H1 (cell line): ENCODE measurements at regions not wholly inside any gene's neighbourhood (a gene's known extent, or its start where the extent isn't known, plus 50 kb on each side); places are given as distances from the start of the nearest gene placed in this dataset.

Experiments used
- CTCF ChIA-PET: fragments of 300-600 bp; sonication (Branson Sonifier 250); formaldehyde crosslinking; loops from one replicate; lab custom pipeline; 2021; ENCODE audit not compliant: partially characterized antibody; lab: Charles Lee
- POLR2A ChIA-PET: fragments of 300-600 bp; sonication (Branson Sonifier 250); formaldehyde crosslinking; loops from one replicate; lab custom pipeline; 2021; ENCODE audit warnings: inconsistent platforms; ENCODE audit not compliant: partially characterized antibody; lab: Charles Lee
- DNase-seq, 2 experiments: peaks; one replicate each; pipeline versions ENCODE4 v3.0.0 to v3.0.0-alpha.2; 2010 to 2022; ENCODE audit warnings: low spot score in 2 of 2, low read depth in 1 of 2, mixed read lengths in 1 of 2
- FAIRE-seq: peaks from 2 replicates; lab custom pipeline; 2011; peaks lifted over from hg19 to GRCh38; lab: Jason Lieb, UNC
- H2AFZ ChIP-seq: 2 replicates; pipeline ENCODE4 v1.8.1; 2012; ENCODE audit warnings: low read length, inconsistent platforms
- H2AK5ac ChIP-seq: 2 replicates; pipeline ENCODE4 v1.6.1; 2013; ENCODE audit warnings: low read depth, low read length
- H2BK120ac ChIP-seq: replicated peaks from 2 replicates; pipeline ENCODE3; 2013; ENCODE audit warnings: low read depth, low read length, inconsistent platforms
- H2BK12ac ChIP-seq: 2 replicates; pipeline ENCODE4 v1.6.1; 2013; ENCODE audit warnings: low read depth, low read length
- H2BK15ac ChIP-seq: 2 replicates; pipeline ENCODE4 v1.6.1; 2013; ENCODE audit warnings: low read length
- H2BK20ac ChIP-seq: 2 replicates; pipeline ENCODE4 v1.6.1; 2013; ENCODE audit warnings: low read length
- H2BK5ac ChIP-seq: 2 replicates; pipeline ENCODE4 v1.6.1; 2013; ENCODE audit warnings: low read depth, low read length
- H3K14ac ChIP-seq: 2 replicates; pipeline ENCODE4 v1.6.1; 2013; ENCODE audit warnings: inconsistent platforms; ENCODE audit not compliant: insufficient read length
- H3K18ac ChIP-seq: 2 replicates; pipeline ENCODE4 v1.6.1; 2013; ENCODE audit warnings: low read length; ENCODE audit errors: extremely low read depth
- H3K23ac ChIP-seq: 2 replicates; pipeline ENCODE4 v1.6.1; 2013; ENCODE audit warnings: inconsistent platforms; ENCODE audit not compliant: insufficient read length
- H3K23me2 ChIP-seq: 2 replicates; pipeline ENCODE4 v1.6.1; 2013; ENCODE audit warnings: low read depth, low read length
- H3K27ac ChIP-seq: 2 replicates; pipeline ENCODE4 v1.6.1; 2011; ENCODE audit warnings: low read depth, low read length, inconsistent platforms
- H3K27me3 ChIP-seq, 4 experiments: replicated peaks in 1 of 4; 1 replicate in 1 of 4; 2 replicates in 3 of 4; pipeline versions ENCODE4 v1.6.1 to v1.8.1; 2011 to 2013; ENCODE audit warnings: low read length in 3 of 4, mild to moderate bottlenecking in 3 of 4, inconsistent platforms in 2 of 4, mixed read lengths in 2 of 4, moderate library complexity in 1 of 4; ENCODE audit not compliant: control insufficient read depth in 3 of 4, insufficient read depth in 3 of 4; ENCODE audit errors: extremely low read depth in 1 of 4
- H3K36me3 ChIP-seq, 4 experiments: 2 replicates each; pipeline versions ENCODE4 v1.6.1 to v1.8.1; 2011 to 2013; ENCODE audit warnings: mild to moderate bottlenecking in 4 of 4, low read length in 3 of 4, moderate library complexity in 2 of 4, control low read depth in 1 of 4, inconsistent platforms in 1 of 4; ENCODE audit not compliant: insufficient read depth in 4 of 4, control insufficient read depth in 2 of 4
- H3K4ac ChIP-seq: replicated peaks from 2 replicates; pipeline ENCODE3; 2013; ENCODE audit warnings: low read length, low read depth, mixed read lengths, inconsistent platforms; ENCODE audit not compliant: insufficient read length
- H3K4me1 ChIP-seq, 4 experiments: replicated peaks in 1 of 4; 1 replicate in 1 of 4; 2 replicates in 3 of 4; pipeline versions ENCODE4 v1.6.1 to v1.8.1; 2011 to 2013; ENCODE audit warnings: low read length in 3 of 4, inconsistent platforms in 2 of 4, mixed read lengths in 1 of 4; ENCODE audit not compliant: insufficient read depth in 4 of 4, control insufficient read depth in 3 of 4
- H3K4me2 ChIP-seq, 2 experiments: 2 replicates each; pipeline versions ENCODE4 v1.6.1 to v1.8.1; 2011 to 2013; ENCODE audit warnings: low read depth in 2 of 2, low read length in 2 of 2, control low read depth in 1 of 2, inconsistent platforms in 1 of 2, mild to moderate bottlenecking in 1 of 2; ENCODE audit not compliant: insufficient read depth in 1 of 2
- H3K4me3 ChIP-seq, 4 experiments: fragments of 200-600, 300-600 bp in 1 of 4; sonication (generic), shearing (Covaris generic), sonication (Bioruptor Twin) in 1 of 4; 2 replicates each; pipeline versions ENCODE4 v1.5.1 to v1.8.1; 2011 to 2016; ENCODE audit warnings: low read length in 4 of 4, low read depth in 3 of 4, control low read depth in 2 of 4, inconsistent platforms in 2 of 4, mild to moderate bottlenecking in 2 of 4, mixed read lengths in 1 of 4, moderate library complexity in 1 of 4; ENCODE audit not compliant: insufficient read depth in 2 of 4; ENCODE audit errors: extremely low read depth in 1 of 4
- H3K56ac ChIP-seq: replicated peaks from 2 replicates; pipeline ENCODE3; 2013; ENCODE audit warnings: low read depth, mild to moderate bottlenecking, mixed read lengths, low read length, inconsistent platforms; ENCODE audit not compliant: insufficient read length
- H3K79me1 ChIP-seq: 2 replicates; pipeline ENCODE4 v1.6.1; 2013; ENCODE audit warnings: low read depth, low read length, control low read depth
- H3K79me2 ChIP-seq, 2 experiments: 2 replicates each; pipeline versions ENCODE4 v1.6.1 to v1.8.1; 2012 to 2013; ENCODE audit warnings: low read length in 2 of 2, mild to moderate bottlenecking in 2 of 2, inconsistent platforms in 1 of 2; ENCODE audit not compliant: insufficient read depth in 2 of 2, control insufficient read depth in 1 of 2
- H3K9ac ChIP-seq, 4 experiments: replicated peaks in 1 of 4; 1 replicate in 1 of 4; 2 replicates in 3 of 4; pipeline versions ENCODE4 v1.6.1 to v1.8.1; 2011 to 2013; ENCODE audit warnings: low read depth in 3 of 4, low read length in 3 of 4, control low read depth in 2 of 4, mild to moderate bottlenecking in 2 of 4, moderate library complexity in 2 of 4, inconsistent platforms in 1 of 4; ENCODE audit errors: extremely low read depth in 1 of 4
- H3K9me3 ChIP-seq, 2 experiments: 2 replicates each; pipeline versions ENCODE4 v1.6.1 to v1.8.1; 2012 to 2013; ENCODE audit warnings: mild to moderate bottlenecking in 2 of 2, moderate library complexity in 2 of 2, control low read depth in 1 of 2, inconsistent platforms in 1 of 2, low read depth in 1 of 2, low read length in 1 of 2, mixed read lengths in 1 of 2; ENCODE audit not compliant: insufficient read depth in 2 of 2
- H4K20me1 ChIP-seq, 2 experiments: replicated peaks in 1 of 2; 2 replicates each; pipeline versions ENCODE3 to v1.8.1; 2011 to 2013; ENCODE audit warnings: inconsistent platforms in 2 of 2, low read length in 2 of 2, mild to moderate bottlenecking in 1 of 2; ENCODE audit not compliant: insufficient read depth in 2 of 2, control insufficient read depth in 1 of 2
- H4K5ac ChIP-seq: 2 replicates; pipeline ENCODE4 v1.6.1; 2013; ENCODE audit warnings: low read length, low read depth, mixed read lengths, inconsistent platforms; ENCODE audit not compliant: insufficient read length
- H4K8ac ChIP-seq: 2 replicates; pipeline ENCODE4 v1.8.0; 2013; ENCODE audit warnings: mild to moderate bottlenecking, moderate library complexity, low read length, inconsistent platforms; ENCODE audit not compliant: insufficient read depth; ENCODE audit errors: extremely low read depth
- H4K91ac ChIP-seq: replicated peaks from 2 replicates; pipeline ENCODE3; 2013; ENCODE audit warnings: low read length, mixed read lengths, inconsistent platforms; ENCODE audit not compliant: insufficient read length
- NANOG ChIP-seq: IDR thresholded peaks from 2 replicates; pipeline ENCODE4 v1.6.1; 2011; ENCODE audit warnings: low read length, low read depth, mild to moderate bottlenecking, inconsistent platforms; ENCODE audit not compliant: insufficient read depth, poor library complexity, severe bottlenecking
- WGBS, 2 experiments: shearing (Covaris generic) in 1 of 2; methylation state at CpG; one replicate each; pipeline versions ENCODE4 v1.1.6 to v1.1.7; 2013 to 2015; ENCODE audit warnings: low lambda C conversion rate in 2 of 2, mixed read lengths in 2 of 2, inconsistent platforms in 1 of 2, low coverage in 1 of 2, missing lambda C conversion rate in 1 of 2; ENCODE audit not compliant: insufficient replicate concordance in 2 of 2, insufficient coverage in 1 of 2, insufficient read length in 1 of 2; ENCODE audit errors: extremely low coverage in 1 of 2, missing lambda C conversion rate in 1 of 2; 5-methylcytosine and 5-hydroxymethylcytosine counted together

DNA sequence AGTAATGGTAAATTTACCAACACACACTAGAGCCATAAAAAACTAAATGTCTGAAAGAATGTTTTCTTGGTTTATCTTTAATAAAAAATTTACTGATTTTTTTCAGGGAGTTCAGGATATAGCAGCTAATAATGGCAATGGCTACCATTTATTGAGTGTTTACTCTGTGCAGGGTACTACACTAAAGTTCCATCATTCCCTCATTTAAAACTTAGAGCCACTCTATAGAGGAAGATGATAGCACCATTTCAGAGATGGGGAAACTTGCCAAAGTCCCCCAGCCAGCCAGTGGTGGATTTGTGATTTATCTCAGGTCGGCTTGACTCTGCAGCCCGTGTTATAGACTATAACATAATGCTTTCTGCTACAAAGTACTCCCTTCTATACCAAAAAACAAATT, 86.6 kb downstream of the LSMEM1 start:
- no peak overlapping the region for H4K8ac ChIP-seq
- H2BK15ac ChIP-seq, result no peak overlapping the region
- no peaks in the 10 kb centered on the region for H3K36me3 ChIP-seq
- no peaks in the 10 kb centered on the region for H3K9me3 ChIP-seq
- H2BK12ac ChIP-seq, result no peak overlapping the region
- no peaks in the 10 kb centered on the region for H3K79me1 ChIP-seq
- no peak overlapping the region for H3K4me2 ChIP-seq
- FAIRE-seq (no peak), DNase-seq (no peak)
- H3K4me1 ChIP-seq, result no peaks in the 10 kb centered on the region
- no peak overlapping the region for H2AK5ac ChIP-seq
- H3K18ac ChIP-seq, result no peak overlapping the region
- H3K27me3 ChIP-seq, result no peaks in the 10 kb centered on the region
- H2BK20ac ChIP-seq, result no peak overlapping the region
- no peak overlapping the region for H3K4ac ChIP-seq
- H3K23ac ChIP-seq, result no peak overlapping the region
- no peaks in the 10 kb centered on the region for H3K23me2 ChIP-seq
- H4K5ac ChIP-seq, result no peak overlapping the region
- no peak overlapping the region for H2AFZ ChIP-seq
- no peak overlapping the region for H2BK120ac ChIP-seq
- H3K79me2 ChIP-seq, result no peaks in the 10 kb centered on the region
- POLR2A ChIA-PET, result no interaction called here
- H3K56ac ChIP-seq, result no peak overlapping the region
- no peak overlapping the region for H4K91ac ChIP-seq
- no peak for TF ChIP-seq NANOG
- H3K9ac ChIP-seq, result no peak overlapping the region
- H2BK5ac ChIP-seq, result no peak overlapping the region
- CTCF ChIA-PET, result interaction anchor here (1.0 to 2.0 kb wide), 4 partner anchors 10 to 837 kb away, joined by 3 to 7 read pairs (median 4); no protein-coding TSS in a partner anchor
- WGBS, 2 experiments, result 94% methylated on average over 2 of the region's 2 CpGs; no CpG with 5 or more reads in 1 of the 2 experiments
- no peak overlapping the region for H3K4me3 ChIP-seq
- no peak overlapping the region for H3K27ac ChIP-seq
- no peak overlapping the region for H3K14ac ChIP-seq
- no peaks in the 10 kb centered on the region for H4K20me1 ChIP-seq
